ENCODE measurements at regions not wholly inside any gene's neighbourhood (a gene's known extent, or its start where the extent isn't known, plus 50 kb on each side); places are given as distances from the start of the nearest gene placed in this dataset.

GRCh38 chr5:119930490-119930889 lies 301.1 kb downstream of the FAM170A start:
- no peak for TF ChIP-seq CTCF (IDR thresholded peaks at IDR 0.05)
- TF ChIP-seq POLR2A (IDR thresholded peaks at IDR 0.05): no peak
- no peak for TF ChIP-seq EP300 (IDR thresholded peaks at IDR 0.05)
